ENCODE measurements at regions not wholly inside any gene's neighbourhood (a gene's known extent, or its start where the extent isn't known, plus 50 kb on each side); places are given as distances from the start of the nearest gene placed in this dataset.

GRCh38 chr12:41661141-41661765 lies 473.1 kb downstream of the PDZRN4 start:
- Histone ChIP-seq H3K27ac (ENCODE audit: control insufficient read depth, insufficient read depth) (no peak overlapping the region), H4K20me1 (ENCODE audit: control insufficient read depth, insufficient read depth) (no peaks in the 10 kb centered on the region), H2AFZ (ENCODE audit: control insufficient read depth, low read depth, low read length) (no peak overlapping the region), H3K4me3 (no peak overlapping the region), H3K4me2 (ENCODE audit: control insufficient read depth, insufficient read depth) (no peak overlapping the region), H3K27me3 (replicated peaks in 1 of 2; ENCODE audit: control insufficient read depth in 2 of 2, insufficient read depth in 2 of 2, low read length in 1 of 2) (no peaks in the 10 kb centered on the region), H3K9ac (ENCODE audit: control insufficient read depth, insufficient read depth, low read length) (no peak overlapping the region), H3K36me3 (ENCODE audit: control insufficient read depth in 2 of 2, insufficient read depth in 2 of 2, low read length in 1 of 2) (no peaks in the 10 kb centered on the region), H3K79me2 (ENCODE audit: control insufficient read depth, insufficient read depth, low read length) (no peaks in the 10 kb centered on the region), H3K9me3 (replicated peaks; ENCODE audit: control insufficient read depth, insufficient read depth, low read length) (no peaks in the 10 kb centered on the region), H3K4me1 (ENCODE audit: control insufficient read depth, insufficient read depth, low read length) (no peaks in the 10 kb centered on the region)
- POLR2A ChIA-PET = no interaction called here
- CTCF ChIA-PET = interaction anchor here (0.6 kb wide), 1 partner anchor 363 kb away, joined by 4 read pairs; no protein-coding TSS in a partner anchor
- in situ Hi-C loops (cut with MboI) (no loop called here), intact Hi-C loops (cut with micrococcal nuclease; ENCODE audit: unreplicated experiment) (no loop called here)
- no TSS peak for BruUV-seq (replicated peaks)
- ATAC-seq (no peak), DNase-seq (ENCODE audit: low read depth, low spot score) (no peak), FAIRE-seq (no peak)
- SMC1A ChIA-PET (ENCODE audit: uncharacterized antibody, unreplicated experiment) = interaction anchor here (0.7 kb wide), 1 partner anchor 26 kb away, joined by 3 read pairs; no protein-coding TSS in a partner anchor
- WGBS (ENCODE audit: insufficient coverage, insufficient replicate concordance, low lambda C conversion rate, missing lambda C conversion rate) = 9% methylated on average over 4 of the region's 4 CpGs
- TF ChIP-seq RELB (IDR thresholded peaks at IDR 0.05; ENCODE audit: low read depth) (no peak), ZNF592 (IDR thresholded peaks at IDR 0.05) (no peak), ELK1 (IDR thresholded peaks at IDR 0.05; ENCODE audit: low read depth, low read length) (no peak), USF2 (IDR thresholded peaks at IDR 0.05; ENCODE audit: borderline replicate concordance, low read depth, low read length) (no peak), ATF3 (IDR thresholded peaks at IDR 0.05; ENCODE audit: borderline replicate concordance, extremely low read depth, low read depth, low read length) (no peak), ZNF24 (IDR thresholded peaks at IDR 0.05) (no peak), NFXL1 (IDR thresholded peaks at IDR 0.05; ENCODE audit: borderline replicate concordance) (no peak), BACH1 (IDR thresholded peaks at IDR 0.05; ENCODE audit: borderline replicate concordance) (no peak), HDAC2 (IDR thresholded peaks at IDR 0.05) (no peak), KDM1A (IDR thresholded peaks at IDR 0.05; ENCODE audit: borderline replicate concordance) (no peak), RAD21 (IDR thresholded peaks at IDR 0.05; ENCODE audit: insufficient read depth, low read depth, low read length) (no peak), TCF7 (IDR thresholded peaks at IDR 0.05; ENCODE audit: borderline replicate concordance) (no peak), ZNF207 (IDR thresholded peaks at IDR 0.05; ENCODE audit: borderline replicate concordance) (no peak), HCFC1 (IDR thresholded peaks at IDR 0.05; ENCODE audit: low read length) (no peak), POLR2AphosphoS5 (IDR thresholded peaks at IDR 0.05; ENCODE audit: low read length) (no peak)
- RAD21 ChIA-PET (ENCODE audit: unreplicated experiment) = no interaction called here

Measured in GM12878 (cell line).